ENCODE measurements at regions not wholly inside any gene's neighbourhood (a gene's known extent, or its start where the extent isn't known, plus 50 kb on each side); places are given as distances from the start of the nearest gene placed in this dataset.

GRCh38 chr6:82085701-82086100 lies 161.8 kb downstream of the IBTK start:
- Histone ChIP-seq H3K4me3 (no peak overlapping the region), H3K9me3 (no peaks in the 10 kb centered on the region), H3K27me3 (replicated peaks; ENCODE audit: insufficient read depth) (no peaks in the 10 kb centered on the region), H3K27ac (no peak overlapping the region), H3K4me1 (replicated peaks) (no peaks in the 10 kb centered on the region), H3K36me3 (no peaks in the 10 kb centered on the region)
- WGBS: 70% methylated on average over 5 of the region's 5 CpGs
- no peak for DNase-seq (ENCODE audit: low spot score)
- intact Hi-C loops (cut with DNase I): no loop called here
- TF ChIP-seq POLR2AphosphoS5 (IDR thresholded peaks at IDR 0.05) (no peak), POLR2A (IDR thresholded peaks at IDR 0.05) (no peak), CTCF (IDR thresholded peaks at IDR 0.05) (no peak)

GRCh38 chr6:82084324-82084920 lies 163.1 kb downstream of the IBTK start:
- intact Hi-C loops (cut with DNase I): no loop called here
- Histone ChIP-seq H3K9me3 (no peaks in the 10 kb centered on the region), H3K36me3 (no peaks in the 10 kb centered on the region), H3K4me3 (no peak overlapping the region), H3K4me1 (replicated peaks) (no peaks in the 10 kb centered on the region), H3K27me3 (replicated peaks; ENCODE audit: insufficient read depth) (no peaks in the 10 kb centered on the region), H3K27ac (no peak overlapping the region)
- DNase-seq (ENCODE audit: low spot score): no peak
- 35% methylated on average over 2 of the region's 2 CpGs for WGBS
- no peak for TF ChIP-seq POLR2AphosphoS5 (IDR thresholded peaks at IDR 0.05)

GRCh38 chr6:82083646-82084045 lies 163.9 kb downstream of the IBTK start:
- H3K9me3 ChIP-seq: no peaks in the 10 kb centered on the region
- no peak for DNase-seq (ENCODE audit: low spot score)
- TF ChIP-seq POLR2AphosphoS5 (IDR thresholded peaks at IDR 0.05) (no peak), POLR2A (IDR thresholded peaks at IDR 0.05) (no peak), CTCF (IDR thresholded peaks at IDR 0.05) (no peak)
- intact Hi-C loops (cut with DNase I): no loop called here
- WGBS: 86% methylated on average over 1 of the region's 1 CpG
- H3K4me3 ChIP-seq: no peak overlapping the region
- no peaks in the 10 kb centered on the region for H3K4me1 ChIP-seq (replicated peaks)
- H3K27me3 ChIP-seq (replicated peaks; ENCODE audit: insufficient read depth): no peaks in the 10 kb centered on the region
- H3K36me3 ChIP-seq: no peaks in the 10 kb centered on the region
- no peak overlapping the region for H3K27ac ChIP-seq

GRCh38 chr6:82080767-82081166 lies 166.8 kb downstream of the IBTK start:
- DNase-seq (ENCODE audit: low spot score): no peak
- WGBS: 68% methylated on average over 1 of the region's 1 CpG
- Histone ChIP-seq H3K27me3 (replicated peaks; ENCODE audit: insufficient read depth) (no peaks in the 10 kb centered on the region), H3K27ac (no peak overlapping the region), H3K4me1 (replicated peaks) (no peaks in the 10 kb centered on the region), H3K36me3 (no peaks in the 10 kb centered on the region), H3K4me3 (no peak overlapping the region), H3K9me3 (no peaks in the 10 kb centered on the region)
- no peak for TF ChIP-seq POLR2AphosphoS5 (IDR thresholded peaks at IDR 0.05)
- no peak for TF ChIP-seq CTCF (IDR thresholded peaks at IDR 0.05)
- TF ChIP-seq POLR2A (IDR thresholded peaks at IDR 0.05): no peak
- intact Hi-C loops (cut with DNase I): no loop called here

- Histone ChIP-seq H3K4me1 (replicated peaks) (no peaks in the 10 kb centered on the region), H3K27me3 (replicated peaks; ENCODE audit: insufficient read depth) (no peaks in the 10 kb centered on the region), H3K27ac (no peak overlapping the region), H3K36me3 (no peaks in the 10 kb centered on the region), H3K9me3 (no peaks in the 10 kb centered on the region), H3K4me3 (no peak overlapping the region)
- 93% methylated on average over 3 of the region's 3 CpGs for WGBS
- TF ChIP-seq POLR2A (IDR thresholded peaks at IDR 0.05): no peak
- intact Hi-C loops (cut with DNase I): no loop called here
- no peak for DNase-seq (ENCODE audit: low spot score)
Measured at GRCh38 chr6:82078286-82078908, 169.1 kb downstream of the IBTK start.

GRCh38 chr6:82076916-82077315 lies 170.6 kb downstream of the IBTK start:
- no peaks in the 10 kb centered on the region for H3K36me3 ChIP-seq
- TF ChIP-seq POLR2AphosphoS5 (IDR thresholded peaks at IDR 0.05) (no peak), POLR2A (IDR thresholded peaks at IDR 0.05) (no peak), CTCF (IDR thresholded peaks at IDR 0.05) (no peak)
- H3K4me1 ChIP-seq (replicated peaks): no peaks in the 10 kb centered on the region
- H3K9me3 ChIP-seq: no peaks in the 10 kb centered on the region
- WGBS: 12% methylated on average over 1 of the region's 1 CpG
- no peaks in the 10 kb centered on the region for H3K27me3 ChIP-seq (replicated peaks; ENCODE audit: insufficient read depth)
- no peak overlapping the region for H3K4me3 ChIP-seq
- intact Hi-C loops (cut with DNase I): no loop called here
- H3K27ac ChIP-seq: no peak overlapping the region
- DNase-seq (ENCODE audit: low spot score): no peak

All from prostate gland (tissue), 2 donors.